ENCODE measurements at regions not wholly inside any gene's neighbourhood (a gene's known extent, or its start where the extent isn't known, plus 50 kb on each side); places are given as distances from the start of the nearest gene placed in this dataset.
A peak's percentile ranks its signal among the peaks of the same experiment; 100 is the strongest.
"Not testable (repeated sequence)": the region's sequence is repeated elsewhere in the genome, so short reads cannot be mapped to it uniquely, and the experiment has no call there.

GRCh38 chr4:91838181-91838861, 465.4 kb upstream of the GRID2 start:
- no peak for DNase-seq

GRCh38 chr4:91840359-91840758, 463.4 kb upstream of the GRID2 start:
- no peak for DNase-seq

- DNase-seq, result no peak
Measured at GRCh38 chr4:91846233-91846632, 457.5 kb upstream of the GRID2 start.

GRCh38 chr4:91851456-91851855, 452.3 kb upstream of the GRID2 start:
- DNase-seq, result no peak

- DNase-seq, result no peak
Measured at GRCh38 chr4:91887926-91888325, 415.8 kb upstream of the GRID2 start.

- DNase-seq, result not testable (repeated sequence)
Measured at GRCh38 chr4:91891217-91891616, 412.5 kb upstream of the GRID2 start.

GRCh38 chr4:91894006-91894405, 409.8 kb upstream of the GRID2 start:
- no peak for DNase-seq

GRCh38 chr4:91904556-91904955, 399.2 kb upstream of the GRID2 start:
- DNase-seq, result no peak

DNA sequence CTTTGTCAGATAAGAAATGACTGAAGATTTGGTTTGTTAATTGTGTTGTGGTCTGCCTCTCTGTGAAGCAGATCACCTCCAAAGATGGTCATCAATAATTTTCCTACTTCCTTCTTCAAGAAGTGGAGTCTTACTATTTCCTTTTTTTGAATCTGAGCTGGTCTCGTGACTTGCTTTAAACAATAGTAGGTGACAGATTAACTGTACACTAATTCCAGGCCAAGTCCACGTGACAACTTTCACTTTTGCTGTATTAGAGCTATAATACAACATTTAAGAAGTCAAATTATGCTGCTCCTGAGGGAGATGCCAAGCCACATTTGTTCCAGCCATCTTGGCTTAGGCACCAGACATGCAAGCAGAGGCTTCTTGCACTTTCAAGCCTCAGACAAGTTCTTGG, 393.8 kb upstream of the GRID2 start:
- no peak for DNase-seq

DNA sequence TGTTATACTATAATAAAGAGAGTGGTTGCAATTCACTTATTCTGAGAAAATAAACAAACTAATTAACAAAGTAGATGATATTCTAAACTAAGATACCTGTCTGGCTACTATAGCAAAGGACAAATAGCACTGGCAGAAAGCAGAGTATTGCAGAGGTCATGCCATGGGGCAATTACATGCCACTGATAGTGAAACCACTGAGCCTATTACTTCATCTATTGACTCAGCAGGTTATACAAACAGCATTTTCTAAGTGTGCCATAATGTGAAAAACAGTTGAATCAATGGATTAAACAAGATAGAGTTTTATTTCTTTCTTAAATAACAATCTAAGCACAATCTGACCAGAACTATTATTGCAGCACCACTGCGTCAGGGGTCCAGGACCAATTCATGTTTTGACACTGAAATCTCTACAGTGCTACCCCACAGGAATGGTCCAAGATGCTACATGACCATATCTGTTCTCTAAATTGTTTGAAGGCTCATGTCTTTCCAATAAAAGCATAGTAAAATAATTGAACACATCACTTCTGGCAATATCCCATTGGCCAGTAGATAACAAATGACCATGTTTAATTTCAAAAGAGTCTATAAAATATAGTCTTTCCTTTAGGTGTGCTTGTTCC, 389.5 kb upstream of the GRID2 start:
- DNase-seq, result no peak

- no peak for DNase-seq
Measured at GRCh38 chr4:91916219-91916618, 387.5 kb upstream of the GRID2 start.

DNA sequence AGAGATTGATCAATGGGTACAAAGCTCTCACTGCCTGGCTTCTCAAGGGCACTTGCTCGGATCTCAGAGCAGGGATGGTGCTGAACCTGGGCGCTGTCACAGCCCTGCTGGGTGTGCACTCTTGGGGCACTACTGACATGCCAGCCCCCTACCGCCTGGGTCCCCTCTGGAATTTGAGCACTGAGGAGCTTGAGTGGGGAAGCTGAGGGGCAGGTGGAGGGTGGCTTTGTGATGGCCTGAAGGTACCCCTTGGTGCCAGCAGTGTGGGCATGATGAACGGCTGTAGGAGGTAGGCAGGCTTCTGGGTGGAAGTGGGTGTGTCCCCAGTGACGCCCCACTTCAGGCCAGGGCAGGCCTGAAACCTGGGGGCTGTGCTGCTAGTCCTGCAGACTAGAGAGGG, 379.1 kb upstream of the GRID2 start:
- no peak for DNase-seq

GRCh38 chr4:91935217-91935616, 368.5 kb upstream of the GRID2 start:
- DNase-seq, result no peak

DNA sequence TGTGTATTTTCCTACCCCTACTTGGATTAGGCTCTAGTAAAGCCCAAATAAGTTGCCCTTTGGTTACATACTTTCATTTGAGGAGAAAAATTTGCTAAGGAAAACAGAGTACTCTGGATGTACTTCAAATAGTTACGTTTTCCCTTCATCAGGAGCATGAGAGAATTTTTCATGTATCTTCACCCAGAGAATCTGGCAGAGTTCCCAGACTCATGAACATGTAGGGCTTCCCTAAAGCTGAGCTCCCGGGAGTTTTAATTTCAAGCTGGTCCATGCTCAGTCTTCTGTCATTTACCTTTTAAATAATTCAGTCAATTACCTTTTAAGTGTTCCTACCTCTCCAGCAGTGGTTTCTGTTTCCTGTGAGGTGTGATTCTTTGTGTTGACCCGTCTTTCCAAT, 367.5 kb upstream of the GRID2 start:
- DNase-seq, result no peak

DNA sequence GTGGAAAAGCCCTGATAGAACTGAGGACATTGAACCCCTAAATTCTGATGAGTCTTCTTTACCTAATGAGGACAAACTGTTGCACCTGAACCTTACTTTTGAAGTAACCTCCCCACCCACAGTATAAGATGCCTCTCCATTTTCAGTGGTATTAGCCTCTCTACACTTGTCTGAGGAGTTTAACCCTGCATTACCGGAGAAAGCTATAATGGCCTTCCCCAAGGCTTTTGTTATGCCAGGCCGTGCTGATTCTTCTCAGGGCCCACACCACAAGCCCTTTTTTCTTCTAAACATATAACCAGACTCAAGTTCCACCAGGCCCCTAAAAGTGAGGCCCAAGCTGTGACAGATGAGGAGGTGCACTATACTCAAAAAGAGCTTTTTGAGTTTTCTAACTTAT, 345.8 kb upstream of the GRID2 start:
- DNase-seq, result no peak

DNA sequence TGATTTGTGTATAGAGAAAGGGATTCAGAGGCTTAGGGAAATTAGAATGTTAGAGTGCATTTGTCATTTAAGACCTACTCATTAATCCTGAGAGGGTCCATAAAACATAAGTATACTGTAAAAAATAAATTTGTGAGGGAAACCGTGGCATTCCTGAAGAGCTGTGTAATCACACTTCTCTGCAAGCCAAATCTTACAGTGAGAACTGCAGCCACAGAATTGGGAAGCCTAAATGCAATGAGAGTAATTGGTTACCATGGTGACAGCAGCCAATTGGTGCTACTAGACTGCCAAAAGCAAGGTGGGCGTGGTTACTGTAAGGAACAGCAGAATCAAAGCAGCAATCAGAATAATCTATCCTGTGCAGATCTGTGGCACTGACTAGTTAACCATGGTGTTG, 345.2 kb upstream of the GRID2 start:
- peak in 6 of 56 donors; percentile 0 to 11 (median 2) for DNase-seq

- no peak for DNase-seq
Measured at GRCh38 chr4:91961504-91961903, 342.3 kb upstream of the GRID2 start.

- DNase-seq, result peak in 6 of 56 donors; percentile 0 to 10 (median 2)
Measured at GRCh38 chr4:91963486-91963885, 340.3 kb upstream of the GRID2 start.

- DNase-seq, result no peak
Measured at GRCh38 chr4:91965166-91965565, 338.6 kb upstream of the GRID2 start.

DNA sequence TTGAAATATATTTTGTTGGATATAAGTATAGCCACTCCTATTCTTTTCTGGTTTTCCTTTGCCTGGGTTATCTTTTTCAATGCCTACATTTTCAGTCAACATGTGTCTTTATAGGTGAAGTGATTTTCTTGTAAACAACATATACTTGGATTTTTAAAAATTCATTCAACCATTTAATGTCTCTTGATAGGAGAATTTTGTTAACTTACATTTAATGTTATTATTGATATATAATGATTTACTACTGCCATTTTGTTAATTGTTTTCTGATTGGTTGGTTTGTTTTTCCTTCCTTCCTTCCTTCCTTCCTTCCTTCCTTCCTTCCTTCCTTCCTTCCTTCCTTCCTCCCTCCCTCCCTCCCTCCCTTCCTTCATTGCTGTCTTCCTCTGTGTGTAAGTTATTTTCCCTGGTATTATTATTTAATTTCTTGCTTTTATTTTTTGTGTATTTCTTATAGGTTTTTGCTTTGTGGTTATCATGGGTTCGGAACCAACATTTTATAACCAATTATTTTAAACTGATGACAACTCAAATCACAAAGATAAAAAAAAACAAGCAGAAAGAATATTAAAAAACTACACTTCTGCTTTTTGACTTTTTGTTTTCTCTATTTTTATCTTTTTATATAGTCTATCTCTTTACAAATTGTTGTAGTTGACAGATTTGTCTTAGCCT, 330.1 kb upstream of the GRID2 start:
- no peak for DNase-seq

DNA sequence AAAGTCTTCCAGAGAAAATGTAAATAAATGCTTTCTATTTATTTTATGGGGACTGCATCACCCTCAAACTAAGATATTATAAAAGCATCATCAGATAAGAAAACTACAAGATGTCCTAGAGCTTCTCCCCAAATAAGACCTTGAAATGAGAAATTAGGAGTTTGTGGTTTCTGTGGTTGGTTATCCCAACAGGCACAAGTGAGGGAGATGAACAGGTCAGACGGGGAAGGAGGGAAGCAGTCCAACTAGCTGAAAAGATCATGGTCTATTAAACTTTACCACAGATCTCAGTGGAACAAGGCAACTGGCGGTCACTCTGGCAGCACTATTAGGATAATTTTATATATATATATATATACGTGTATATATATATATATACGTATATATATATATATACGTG, 319.3 kb upstream of the GRID2 start:
- DNase-seq, result no peak

DNA sequence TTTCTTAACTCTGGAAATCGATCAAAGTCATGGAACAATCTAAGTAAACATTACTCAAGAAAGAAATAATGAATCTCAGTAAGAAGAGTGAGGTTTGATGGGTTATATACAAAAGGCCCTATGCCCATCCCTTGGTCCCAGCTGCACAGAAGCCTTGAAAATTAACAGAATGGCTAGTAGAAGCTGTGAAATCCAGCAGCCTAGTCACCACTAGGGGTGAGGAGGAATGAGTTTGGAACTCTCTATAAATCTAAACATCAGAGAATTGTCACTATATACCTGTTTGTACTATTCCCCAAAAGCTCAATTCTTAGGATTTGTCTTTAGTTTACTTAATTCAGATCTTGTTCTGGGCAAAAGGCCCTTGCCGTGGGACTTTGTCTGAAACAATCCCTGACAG, 313.9 kb upstream of the GRID2 start:
- DNase-seq, result no peak

DNA sequence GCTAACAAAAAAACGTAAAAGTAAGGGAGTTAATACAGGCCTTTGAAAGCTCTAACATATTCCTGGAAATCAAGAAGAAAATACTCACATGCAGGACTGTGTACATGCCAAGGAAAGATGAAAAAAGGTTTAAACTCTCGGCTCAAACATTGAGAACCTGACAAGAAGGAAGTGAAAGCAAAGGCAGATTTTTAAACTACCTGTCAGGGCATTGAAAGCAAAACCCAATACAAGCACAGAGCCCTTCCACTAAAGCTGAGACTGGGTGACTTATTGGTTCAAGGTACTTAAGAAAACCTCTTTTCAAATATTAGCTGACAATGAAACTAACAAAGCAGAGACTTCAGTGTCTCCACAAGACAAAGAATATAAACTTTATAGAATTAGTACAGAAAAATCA, 313.0 kb upstream of the GRID2 start:
- DNase-seq, result no peak
